GM21717 (cell line): ENCODE measurements at regions not wholly inside any gene's neighbourhood (a gene's known extent, or its start where the extent isn't known, plus 50 kb on each side); places are given as distances from the start of the nearest gene placed in this dataset.
"Not testable (repeated sequence)": the region's sequence is repeated elsewhere in the genome, so short reads cannot be mapped to it uniquely, and the experiment has no call there.

Experiments used
- ATAC-seq: cut with Tn5 transposase; IDR thresholded peaks from one replicate; pipeline ENCODE4 v1.9.1; 2021; ENCODE audit warnings: mild to moderate bottlenecking, moderate library complexity; ENCODE audit not compliant: unreplicated experiment

DNA sequence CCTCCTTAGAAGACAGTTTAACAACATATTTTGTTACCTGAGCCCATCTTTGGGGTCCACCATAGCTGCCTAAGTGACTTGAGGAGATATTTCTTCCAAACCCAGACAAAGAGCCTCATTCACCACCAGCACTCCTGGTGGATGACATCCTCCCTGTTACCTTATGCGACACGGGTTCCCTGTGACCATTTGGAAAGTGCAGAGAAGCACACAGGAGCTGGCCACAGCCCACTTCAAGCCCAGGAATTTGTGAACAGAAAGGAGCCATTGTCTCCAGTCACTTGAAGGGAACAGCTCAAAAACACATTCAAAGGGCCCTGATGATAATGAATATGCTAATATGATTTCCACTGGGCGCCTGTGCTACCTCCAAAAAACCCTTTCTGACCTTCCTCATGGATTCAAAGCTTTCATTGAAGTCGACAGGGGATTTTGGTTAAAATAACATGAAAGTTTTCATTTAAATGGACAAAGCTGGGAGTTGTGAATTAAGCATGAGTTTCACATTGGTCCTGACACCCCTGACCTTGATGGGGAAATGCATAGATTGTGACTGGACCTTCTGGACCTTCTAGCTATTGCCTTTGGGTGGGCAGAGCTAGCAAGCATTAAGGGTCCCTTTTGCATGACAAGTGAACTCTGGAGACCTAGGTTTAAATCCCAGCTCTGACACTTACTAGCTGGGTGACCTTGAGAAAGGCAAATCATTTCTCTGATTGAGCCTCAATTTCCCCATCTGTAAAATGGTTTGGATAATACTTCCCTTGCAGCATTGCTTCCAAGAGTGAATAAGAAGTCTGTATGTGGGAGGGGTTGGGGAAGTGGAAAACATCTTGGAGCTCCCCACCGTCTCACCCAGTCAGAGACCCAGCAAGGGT lies 83.3 kb upstream of the SIRPA start:
- no peak for ATAC-seq

DNA sequence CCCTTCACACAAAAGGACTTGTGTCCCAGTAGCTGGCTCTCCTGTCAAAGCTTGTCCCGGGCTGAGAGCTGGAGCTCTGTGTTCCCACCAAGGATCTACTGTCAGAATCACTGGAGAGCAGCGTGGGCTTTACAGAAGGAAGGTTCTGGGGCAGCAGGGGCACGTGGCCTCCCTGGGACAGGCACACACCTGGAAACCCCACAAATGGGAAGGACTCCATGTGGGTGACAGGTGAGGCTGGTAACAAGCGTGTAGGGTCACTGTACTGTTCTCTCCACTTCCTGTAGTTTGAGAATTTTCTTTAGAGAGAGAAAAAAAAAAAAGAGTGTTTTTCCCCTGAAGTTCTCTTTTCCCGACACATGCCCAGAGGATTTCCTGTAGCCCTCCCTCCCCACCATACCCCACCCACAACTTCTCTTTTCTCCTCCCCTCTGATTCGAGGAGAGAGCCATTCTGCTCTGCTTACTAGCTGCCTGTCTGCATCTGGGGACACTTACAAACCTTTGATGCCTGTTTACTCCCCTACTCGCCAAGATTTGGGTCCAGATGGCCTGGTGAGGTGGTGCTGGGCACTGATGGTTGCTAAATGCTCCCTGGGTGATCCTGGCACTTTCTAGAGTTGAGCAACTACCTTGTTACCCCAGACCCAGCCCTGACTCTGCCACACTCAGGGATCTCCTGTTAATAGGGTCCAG lies 84.1 kb upstream of the SIRPA start:
- ATAC-seq = no peak

- ATAC-seq = no peak
These were observed 84.7 kb upstream of the SIRPA start for GRCh38 chr20:1810572-1810925.

- ATAC-seq = no peak
These were observed 85.3 kb upstream of the SIRPA start for GRCh38 chr20:1809611-1810510.

DNA sequence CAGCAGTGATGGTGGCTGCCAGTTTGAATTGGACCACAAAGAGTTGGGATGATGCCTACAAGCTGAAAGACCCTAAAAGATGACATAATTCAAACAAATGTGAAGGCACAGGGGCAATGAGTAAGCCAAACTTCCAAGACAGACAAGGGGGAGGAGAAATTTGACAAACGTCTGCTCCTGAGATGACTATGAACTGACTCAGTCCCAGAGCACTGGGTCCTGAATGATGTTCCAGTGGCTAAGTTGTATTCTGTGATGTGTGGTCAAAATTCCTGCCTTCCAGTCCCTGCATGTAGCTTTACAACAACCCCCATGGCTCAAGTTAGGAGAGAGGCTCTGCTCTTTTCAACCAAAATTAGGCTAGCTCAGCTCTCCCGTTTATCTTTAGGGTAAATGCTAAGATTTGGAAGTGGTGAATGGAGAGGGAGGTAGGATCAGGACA lies 86.1 kb upstream of the SIRPA start:
- ATAC-seq = no peak

- ATAC-seq = no peak
These were observed 87.1 kb upstream of the SIRPA start for GRCh38 chr20:1808101-1808500.

- ATAC-seq = no peak
These were observed 87.8 kb upstream of the SIRPA start for GRCh38 chr20:1807394-1807793.

- ATAC-seq = no peak
These were observed 88.8 kb upstream of the SIRPA start for GRCh38 chr20:1806456-1806855.

- no peak for ATAC-seq
These were observed 89.4 kb upstream of the SIRPA start for GRCh38 chr20:1805816-1806215.

DNA sequence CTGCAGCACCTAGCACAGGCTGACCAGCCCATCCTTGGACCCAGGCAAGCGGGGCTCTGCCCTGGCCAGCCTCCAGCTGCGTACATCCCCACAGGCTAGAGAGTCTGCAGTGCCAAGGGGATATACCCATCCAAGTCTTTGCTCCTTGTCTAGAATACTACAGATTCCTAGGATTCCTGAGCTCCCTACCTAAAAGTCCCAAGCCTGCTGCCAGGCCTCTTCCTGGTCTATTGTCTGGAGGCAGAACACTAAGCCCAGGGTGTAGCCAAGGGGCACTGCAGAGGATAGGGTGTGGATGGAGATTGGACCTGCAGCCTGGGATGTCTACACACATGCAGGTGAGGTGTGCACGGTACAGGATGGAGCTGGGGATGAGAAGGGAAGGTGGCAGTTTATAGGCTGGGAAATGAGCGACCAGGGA lies 90.0 kb upstream of the SIRPA start:
- ATAC-seq = no peak

DNA sequence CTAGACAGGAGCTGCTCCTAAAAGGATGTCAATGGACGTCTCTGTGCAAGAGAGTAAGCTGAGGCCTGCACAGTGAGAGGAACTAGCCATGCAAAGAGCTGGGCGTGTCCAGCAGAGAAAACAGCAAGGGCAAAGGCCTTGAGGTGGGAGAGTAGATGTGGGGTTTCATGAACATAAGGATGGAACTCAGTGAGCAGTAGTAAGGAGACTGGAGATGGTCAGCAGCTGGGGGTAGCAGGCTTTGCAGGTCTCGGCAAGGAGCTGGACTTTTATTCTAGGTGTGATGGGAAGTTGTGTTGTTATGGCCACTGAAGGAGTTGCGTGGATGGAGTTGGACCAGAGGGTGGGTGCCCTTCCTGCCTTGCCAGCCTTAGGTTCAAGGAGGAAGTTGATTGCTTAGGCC lies 90.7 kb upstream of the SIRPA start:
- ATAC-seq = no peak

GRCh38 chr20:1803932-1804501 lies 91.2 kb upstream of the SIRPA start:
- ATAC-seq = no peak

DNA sequence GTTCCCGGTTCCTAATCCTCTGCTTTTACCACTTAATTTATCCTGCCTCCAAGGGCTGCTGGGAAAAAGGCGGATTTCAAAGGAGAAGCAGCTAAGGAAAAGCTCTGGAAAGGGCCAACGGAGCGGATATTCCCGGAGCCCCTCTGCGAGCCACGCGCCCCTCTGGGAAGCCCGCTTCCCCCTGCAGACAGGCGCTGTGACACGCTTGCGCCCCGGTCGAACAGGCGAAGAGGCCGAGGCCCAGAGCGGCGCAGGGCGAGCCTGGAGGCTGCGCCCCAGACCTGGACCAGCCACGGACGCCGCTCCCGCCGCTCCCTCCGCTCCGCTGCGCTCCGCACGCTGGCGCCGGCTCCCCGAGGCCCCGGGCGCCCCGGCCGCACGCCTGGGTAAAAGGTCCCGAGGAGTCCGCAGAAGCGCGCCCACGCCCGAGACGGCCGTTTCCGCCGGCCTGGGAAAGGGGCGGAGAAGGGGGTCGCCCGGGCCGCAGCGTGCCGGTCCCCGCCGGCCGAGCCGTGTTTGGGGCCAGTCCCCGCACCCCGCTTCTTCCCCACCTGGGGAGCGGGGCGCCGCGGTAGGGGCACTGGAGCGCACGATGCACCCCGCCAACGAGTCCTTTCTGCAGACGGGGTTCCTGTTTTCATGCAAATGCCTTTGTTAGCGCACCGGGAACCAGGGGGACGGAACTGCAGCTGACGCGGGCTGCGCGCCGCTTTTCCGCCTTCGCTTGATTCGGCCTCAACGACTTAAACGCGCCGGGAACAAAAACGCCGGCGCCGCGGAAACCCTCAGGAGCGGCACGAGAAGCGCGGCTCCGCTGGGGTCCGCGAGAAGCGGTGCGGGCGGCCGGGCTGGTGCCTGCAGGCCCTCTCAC lies 91.9 kb upstream of the SIRPA start:
- ATAC-seq = no peak

- ATAC-seq = no peak
These were observed 92.7 kb upstream of the SIRPA start for GRCh38 chr20:1802385-1803060.

GRCh38 chr20:1801929-1802306 lies 93.3 kb upstream of the SIRPA start:
- no peak for ATAC-seq

DNA sequence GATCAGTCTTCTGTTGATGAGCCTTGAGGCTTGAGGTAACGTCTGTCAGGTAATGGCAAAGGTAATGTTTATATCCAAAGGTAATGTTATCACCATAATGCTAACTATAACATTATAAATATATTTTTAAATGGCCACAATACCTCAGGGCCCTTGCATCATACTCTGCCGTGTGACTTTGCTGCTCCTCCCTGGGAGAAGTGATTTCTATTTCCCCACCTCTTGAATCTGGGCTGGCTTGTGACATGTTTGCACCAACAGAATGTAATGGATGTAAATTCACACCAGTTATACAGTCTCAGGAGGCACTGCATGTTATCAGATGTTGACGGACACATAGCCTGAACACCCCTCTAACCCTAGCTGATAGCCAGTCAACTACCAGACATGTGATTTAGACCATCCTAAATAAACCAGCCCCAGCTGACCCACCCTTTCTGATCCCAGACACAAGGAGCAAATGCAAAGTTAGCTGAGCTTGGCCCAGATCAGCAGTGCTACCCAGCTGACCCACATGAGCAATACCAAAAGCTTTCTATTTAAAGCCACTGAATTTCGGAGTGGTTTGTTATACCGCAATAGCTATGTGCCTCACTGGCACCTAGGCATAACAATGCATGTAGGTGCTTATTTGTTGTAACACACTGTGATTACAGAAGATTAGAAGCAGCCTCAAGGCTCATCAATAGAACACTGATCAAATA lies 93.8 kb upstream of the SIRPA start:
- no peak for ATAC-seq

DNA sequence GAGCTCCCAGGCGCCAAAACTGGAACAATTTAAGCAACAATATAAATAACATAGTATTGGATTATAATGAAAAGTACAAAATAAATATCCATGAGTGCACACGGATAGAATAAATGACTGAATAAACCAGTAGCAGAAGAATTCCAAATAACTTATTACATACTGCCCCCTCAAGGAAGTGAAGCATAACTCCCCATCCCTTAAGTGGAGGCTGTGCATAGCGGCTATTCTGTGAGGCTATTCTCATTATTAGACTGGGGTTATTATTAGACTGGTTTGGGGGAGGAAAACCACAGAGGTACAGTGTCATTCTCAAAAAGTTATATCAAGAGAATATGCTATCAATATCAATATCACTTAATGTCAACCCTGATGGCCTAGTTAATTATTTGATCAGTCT lies 94.4 kb upstream of the SIRPA start:
- ATAC-seq = no peak

GRCh38 chr20:1800180-1800579 lies 95.0 kb upstream of the SIRPA start:
- no peak for ATAC-seq

GRCh38 chr20:1799746-1800145 lies 95.5 kb upstream of the SIRPA start:
- not testable (repeated sequence) for ATAC-seq
